K562 (cell line): ENCODE measurements at regions not wholly inside any gene's neighbourhood (a gene's known extent, or its start where the extent isn't known, plus 50 kb on each side); places are given as distances from the start of the nearest gene placed in this dataset.

Experiments used
- ATAC-seq: fragments of 200-7000 bp; cut with Tn5 transposase; 3 replicates; pipeline ENCODE4 v1.9.1; 2020; ENCODE audit warnings: moderate library complexity
- BruUV-seq: library from RNA; stranded (reverse); fragments of 400-500 nt; replicated peaks from 2 replicates; lab custom pipeline; 2021; lab: Mats Ljungman, UMichigan
- CTCF ChIA-PET: fragments of 300-600 bp; formaldehyde crosslinking; extraction: SDS; loops from one replicate; lab custom pipeline; 2021; ENCODE audit warnings: low intra/inter-chr PET ratio; lab: Yijun Ruan, JAX
- POLR2A ChIA-PET: fragments of 300-600, 350-650 bp; sonication (Branson Sonifier 250); formaldehyde crosslinking; extraction: SDS; loops from one replicate; lab custom pipeline; 2021; ENCODE audit warnings: antibody characterized with exemption, inconsistent platforms; lab: Yijun Ruan, JAX
- DNase-seq, 4 experiments: peaks; one replicate each; pipeline versions ENCODE4 v3.0.0 to v3.0.0-alpha.2; 2011 to 2018; ENCODE audit warnings: low spot score in 3 of 4, mixed read lengths in 3 of 4; ENCODE audit errors: extremely low read depth in 1 of 4
- FAIRE-seq: peaks from 2 replicates; lab custom pipeline; 2011; peaks lifted over from hg19 to GRCh38; lab: Jason Lieb, UNC
- H2AFZ ChIP-seq: 2 replicates; pipeline ENCODE4 v1.6.0; 2011; ENCODE audit warnings: low read depth, low read length, control low read depth, inconsistent platforms
- H3K27ac ChIP-seq: fragments of 200-600 bp; 3 replicates; pipeline ENCODE4 v1.8.0; 2011; ENCODE audit warnings: low read depth, mild to moderate bottlenecking, control low read depth, inconsistent platforms, low read length, moderate library complexity, mixed read lengths; ENCODE audit errors: extremely low read depth
- H3K27me3 ChIP-seq, 2 experiments: fragments of 300-600 bp in 1 of 2; 2 replicates in 1 of 2; 3 replicates in 1 of 2; pipeline versions ENCODE4 v1.6.0 to v1.8.0; 2011; ENCODE audit warnings: inconsistent platforms in 2 of 2, low read length in 2 of 2, mild to moderate bottlenecking in 1 of 2, mixed read lengths in 1 of 2, moderate library complexity in 1 of 2; ENCODE audit not compliant: control insufficient read depth in 2 of 2, insufficient read depth in 2 of 2
- H3K36me3 ChIP-seq: fragments of 300-600 bp; 3 replicates; pipeline ENCODE4 v1.8.0; 2011; ENCODE audit warnings: mild to moderate bottlenecking, low read length, inconsistent platforms; ENCODE audit not compliant: control insufficient read depth, insufficient read depth
- H3K4me1 ChIP-seq, 2 experiments: fragments of 200-600 bp in 1 of 2; replicated peaks in 1 of 2; 2 replicates in 1 of 2; 3 replicates in 1 of 2; pipeline versions ENCODE4 v1.5.1 to v1.8.0; 2011; ENCODE audit warnings: inconsistent platforms in 2 of 2, low read length in 2 of 2, mild to moderate bottlenecking in 1 of 2, mixed read lengths in 1 of 2, moderate library complexity in 1 of 2; ENCODE audit not compliant: control insufficient read depth in 2 of 2, insufficient read depth in 2 of 2
- H3K4me2 ChIP-seq: 2 replicates; pipeline ENCODE4 v1.6.1; 2011; ENCODE audit warnings: low read length, control low read depth, inconsistent platforms, mixed read lengths; ENCODE audit not compliant: insufficient read depth
- H3K4me3 ChIP-seq: fragments of 200-600 bp; sonication (generic), shearing (Covaris generic); 2 replicates; pipeline ENCODE4 v1.5.1; 2016; ENCODE audit warnings: control low read depth, inconsistent platforms
- H3K79me2 ChIP-seq: fragments of 200-600 bp; 3 replicates; pipeline ENCODE4 v1.8.0; 2011; ENCODE audit warnings: low read length, inconsistent platforms; ENCODE audit not compliant: control insufficient read depth, insufficient read depth
- H3K9ac ChIP-seq, 2 experiments: 2 replicates each; pipeline versions ENCODE4 v1.6.0 to v1.6.1; 2011; ENCODE audit warnings: low read depth in 2 of 2, low read length in 2 of 2, control low read depth in 1 of 2, inconsistent platforms in 1 of 2, mild to moderate bottlenecking in 1 of 2, mixed read lengths in 1 of 2; ENCODE audit not compliant: insufficient read depth in 1 of 2
- H3K9me1 ChIP-seq: one replicate; pipeline ENCODE4 v1.6.0; 2011; ENCODE audit warnings: inconsistent platforms, mild to moderate bottlenecking, low read length, moderate library complexity; ENCODE audit not compliant: control insufficient read depth, insufficient read depth
- H3K9me3 ChIP-seq: replicated peaks from 2 replicates; pipeline ENCODE4 v1.5.1; 2011; ENCODE audit warnings: low read depth, low read length, inconsistent platforms; ENCODE audit not compliant: control insufficient read depth, insufficient read depth
- H4K20me1 ChIP-seq: replicated peaks from 2 replicates; pipeline ENCODE4 v1.6.1; 2011; ENCODE audit warnings: low read length, inconsistent platforms, mixed read lengths; ENCODE audit not compliant: control insufficient read depth, insufficient read depth
- ATF1 ChIP-seq, 2 experiments: fragments of 450-650 bp in 1 of 2; IDR thresholded peaks; 2 replicates each; pipeline ENCODE4 v1.6.1; 2016; ENCODE audit warnings: missing compliant biosample characterization in 1 of 2, missing genetic modification characterization in 1 of 2
- BACH1 ChIP-seq: fragments of 200-800 bp; sonication (Bioruptor generic); IDR thresholded peaks from 2 replicates; pipeline ENCODE4 v1.6.1; 2016; ENCODE audit warnings: missing genetic modification characterization, missing compliant biosample characterization
- CREB3L1 ChIP-seq: fragments of 450-650 bp; IDR thresholded peaks from 2 replicates; pipeline ENCODE4 v1.6.1; 2014; ENCODE audit warnings: low read depth, mild to moderate bottlenecking, moderate library complexity, borderline replicate concordance
- CREM ChIP-seq: IDR thresholded peaks from 2 replicates; pipeline ENCODE4 v1.6.1; 2014; ENCODE audit warnings: antibody characterized with exemption, low read depth
- E2F4 ChIP-seq: sonication (generic); formaldehyde crosslinking; IDR thresholded peaks from 2 replicates; pipeline ENCODE4 v1.8.0; 2022; ENCODE audit warnings: mild to moderate bottlenecking, low read depth, missing genetic modification reagents
- ETS2 ChIP-seq: IDR thresholded peaks from 2 replicates; pipeline ENCODE4 v1.6.1; 2016; ENCODE audit warnings: borderline replicate concordance, missing genetic modification characterization, mild to moderate bottlenecking, moderate library complexity, missing compliant biosample characterization; ENCODE audit not compliant: poor library complexity, severe bottlenecking
- HLTF ChIP-seq: fragments of 450-650 bp; IDR thresholded peaks from 2 replicates; pipeline ENCODE4 v1.6.1; 2016
- MAFF ChIP-seq: IDR thresholded peaks from 2 replicates; pipeline ENCODE4 v1.6.1; 2012; ENCODE audit warnings: low read length, improper control_type of control experiment
- MLLT1 ChIP-seq, 2 experiments: fragments of 450-650 bp; IDR thresholded peaks; 2 replicates each; pipeline ENCODE4 v1.6.1; 2016
- POLR2A ChIP-seq: fragments of 450-650 bp; conservative IDR thresholded peaks from 2 replicates; pipeline ENCODE4 v1.6.1; 2016
- RNF2 ChIP-seq: sonication (generic); IDR thresholded peaks from 2 replicates; pipeline ENCODE4 v1.6.1; 2016
- SRSF1 ChIP-seq: fragments of 200-400 bp; formaldehyde crosslinking; IDR thresholded peaks from 2 replicates; pipeline ENCODE4 v1.6.1; 2017; ENCODE audit warnings: mild to moderate bottlenecking, low read depth, low read length, moderate library complexity
- ZKSCAN3 ChIP-seq: fragments of 250-450 bp; sonication (Bioruptor Pico); IDR thresholded peaks from 2 replicates; pipeline ENCODE4 v1.4.0; 2020
- ZNF146 ChIP-seq: IDR thresholded peaks from one replicate; pipeline ENCODE4 v1.6.1; 2018; ENCODE audit warnings: missing compliant biosample characterization; ENCODE audit not compliant: unreplicated experiment
- ZNF280A ChIP-seq: fragments of 450-650 bp; IDR thresholded peaks from 2 replicates; pipeline ENCODE4 v1.6.1; 2018; ENCODE audit warnings: mild to moderate bottlenecking, low read depth; ENCODE audit not compliant: partially characterized antibody
- ZNF740 ChIP-seq, 3 experiments: fragments of 200-800 bp in 1 of 3; sonication (Bioruptor generic) in 1 of 3; sonication (generic) in 1 of 3; formaldehyde crosslinking in 1 of 3; IDR thresholded peaks; 2 replicates each; pipeline versions ENCODE4 v1.6.1 to v1.8.0; 2016 to 2022; ENCODE audit warnings: mild to moderate bottlenecking in 2 of 3, missing compliant biosample characterization in 2 of 3, missing genetic modification characterization in 2 of 3, missing genetic modification reagents in 1 of 3
- WGBS: fragments of 100-300 bp; shearing (Covaris generic); methylation state at CpG from one replicate; pipeline ENCODE4 v1.1.6; 2016; ENCODE audit warnings: low coverage, mixed read lengths; ENCODE audit not compliant: insufficient coverage; ENCODE audit errors: missing lambda C conversion rate; 5-methylcytosine and 5-hydroxymethylcytosine counted together
- in situ Hi-C: fragments of 300-500 bp; cut with MboI; formaldehyde crosslinking; loops from 4 replicates; pipeline ENCODE4 v1.15.0; 2018; ENCODE audit warnings: inconsistent platforms, mixed read lengths
- intact Hi-C: fragments of 100-400 bp; cut with micrococcal nuclease; formaldehyde crosslinking; loops from 2 replicates; pipeline ENCODE4 v1.14.2; 2022

GRCh38 chr7:17507717-17508116, 209.3 kb downstream of the AHR start (continued):
- TF ChIP-seq E2F4 (CRISPR knock-in tag) (no peak), CREM (no peak), ZNF146 (CRISPR knock-in tag) (no peak), RNF2 (no peak), CREB3L1 (no peak), ATF1 (CRISPR knock-in tag; IDR thresholded peaks at IDR 0.05) (no peak), ATF1 (tag; IDR thresholded peaks at IDR 0.05) (no peak), SRSF1 (no peak), ZKSCAN3 (no peak)

GRCh38 chr7:17512181-17512675, 213.8 kb downstream of the AHR start:
- no peaks in the 10 kb centered on the region for H3K9me3 ChIP-seq
- H3K9me1 ChIP-seq = no peaks in the 10 kb centered on the region
- H3K4me1 ChIP-seq = no peaks in the 10 kb centered on the region
- H3K4me3 ChIP-seq = no peak overlapping the region
- DNase-seq (no peak), FAIRE-seq (no peak), ATAC-seq (no peak)
- no peaks in the 10 kb centered on the region for H3K27me3 ChIP-seq
- WGBS = 0% methylated on average over 2 of the region's 2 CpGs
- POLR2A ChIA-PET = interaction anchor here (0.8 kb wide), 1 partner anchor 15 kb away, joined by 3 read pairs; no protein-coding TSS in a partner anchor
- H3K79me2 ChIP-seq = no peaks in the 10 kb centered on the region
- no TSS peak for BruUV-seq
- H3K9ac ChIP-seq = no peak overlapping the region
- H4K20me1 ChIP-seq = no peaks in the 10 kb centered on the region
- H3K36me3 ChIP-seq = no peaks in the 10 kb centered on the region
- no peak overlapping the region for H2AFZ ChIP-seq
- no peak overlapping the region for H3K4me2 ChIP-seq
- intact Hi-C loops (no loop called here), in situ Hi-C loops (no loop called here)
- no peak overlapping the region for H3K27ac ChIP-seq
- CTCF ChIA-PET = no interaction called here
- TF ChIP-seq MAFF (no peak), ZNF740 (CRISPR knock-in tag; IDR thresholded peaks at IDR 0.05) (no peak), ZNF740 (tag; IDR thresholded peaks at IDR 0.05) (no peak), HLTF (no peak), ETS2 (no peak), BACH1 (tag) (no peak), POLR2A (no peak), MLLT1 (IDR thresholded peaks at IDR 0.05) (no peak), ZNF280A (no peak)
